Erythroblast (primary cell): ENCODE measurements at regions not wholly inside any gene's neighbourhood (a gene's known extent, or its start where the extent isn't known, plus 50 kb on each side); places are given as distances from the start of the nearest gene placed in this dataset.

Source experiments
- GATA1 ChIP-seq: IDR thresholded peaks from 2 replicates; pipeline ENCODE4 v1.6.1; 2011; ENCODE audit warnings: low read depth, mild to moderate bottlenecking, control low read depth, low read length, moderate library complexity
- POLR2A ChIP-seq: IDR thresholded peaks from 2 replicates; pipeline ENCODE4 v1.6.1; 2011; ENCODE audit warnings: mild to moderate bottlenecking, low read length

GRCh38 chr5:30937070-30937469 is 256.4 kb upstream of the CDH6 start:
- TF ChIP-seq POLR2A (no peak), GATA1 (no peak)
